HG02642 (cell line): ENCODE measurements at regions not wholly inside any gene's neighbourhood (a gene's known extent, or its start where the extent isn't known, plus 50 kb on each side); places are given as distances from the start of the nearest gene placed in this dataset.
"Not testable (repeated sequence)": the region's sequence is repeated elsewhere in the genome, so short reads cannot be mapped to it uniquely, and the experiment has no call there.

Experiments used
- ATAC-seq: cut with Tn5 transposase; IDR thresholded peaks from one replicate; pipeline ENCODE4 v1.9.1; 2021; ENCODE audit warnings: mild to moderate bottlenecking; ENCODE audit not compliant: unreplicated experiment, poor library complexity

- ATAC-seq, result no peak
Measured at GRCh38 chr2:43005975-43006833, 213.8 kb upstream of the HAAO start.

- no peak for ATAC-seq
Measured at GRCh38 chr2:43005245-43005974, 213.0 kb upstream of the HAAO start.

GRCh38 chr2:43004879-43005244 lies 212.5 kb upstream of the HAAO start:
- ATAC-seq, result no peak

DNA sequence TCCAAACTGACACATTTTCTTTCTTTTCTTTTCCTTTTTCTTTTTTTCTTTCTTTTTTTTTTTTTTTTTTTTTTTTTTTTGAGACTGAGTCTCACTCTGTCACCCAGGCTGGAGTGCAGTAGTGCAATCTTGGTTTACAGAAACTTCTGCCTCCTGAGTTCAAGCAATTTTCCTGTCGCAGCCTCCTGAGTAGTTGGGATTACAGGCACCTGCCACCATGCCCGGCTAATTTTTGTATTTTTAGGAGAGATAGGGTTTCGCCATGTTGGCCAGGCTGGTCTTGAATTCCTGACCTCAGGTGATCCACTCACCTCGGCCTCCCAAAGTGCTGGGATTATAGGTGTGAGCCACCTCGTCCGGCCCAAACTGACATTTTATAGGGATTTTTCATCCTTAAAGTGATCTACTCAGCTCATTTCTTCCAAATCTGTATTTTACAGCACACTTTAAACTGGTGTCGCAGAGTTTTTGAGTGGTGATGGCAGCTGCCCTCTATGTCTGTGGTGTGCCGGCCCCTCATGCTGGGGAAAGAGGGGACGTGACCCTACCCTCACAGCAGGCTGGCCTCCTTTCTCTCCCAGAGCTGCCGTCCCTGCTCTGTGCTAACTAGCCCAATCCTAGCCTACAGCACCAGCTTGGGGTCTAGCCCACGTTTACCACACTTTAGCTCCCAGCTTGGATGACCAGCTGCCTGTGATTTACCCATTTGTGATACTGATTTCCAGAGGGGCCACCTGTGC lies 211.9 kb upstream of the HAAO start:
- ATAC-seq, result not testable (repeated sequence)

GRCh38 chr2:43003702-43004101 lies 211.3 kb upstream of the HAAO start:
- ATAC-seq, result no peak

DNA sequence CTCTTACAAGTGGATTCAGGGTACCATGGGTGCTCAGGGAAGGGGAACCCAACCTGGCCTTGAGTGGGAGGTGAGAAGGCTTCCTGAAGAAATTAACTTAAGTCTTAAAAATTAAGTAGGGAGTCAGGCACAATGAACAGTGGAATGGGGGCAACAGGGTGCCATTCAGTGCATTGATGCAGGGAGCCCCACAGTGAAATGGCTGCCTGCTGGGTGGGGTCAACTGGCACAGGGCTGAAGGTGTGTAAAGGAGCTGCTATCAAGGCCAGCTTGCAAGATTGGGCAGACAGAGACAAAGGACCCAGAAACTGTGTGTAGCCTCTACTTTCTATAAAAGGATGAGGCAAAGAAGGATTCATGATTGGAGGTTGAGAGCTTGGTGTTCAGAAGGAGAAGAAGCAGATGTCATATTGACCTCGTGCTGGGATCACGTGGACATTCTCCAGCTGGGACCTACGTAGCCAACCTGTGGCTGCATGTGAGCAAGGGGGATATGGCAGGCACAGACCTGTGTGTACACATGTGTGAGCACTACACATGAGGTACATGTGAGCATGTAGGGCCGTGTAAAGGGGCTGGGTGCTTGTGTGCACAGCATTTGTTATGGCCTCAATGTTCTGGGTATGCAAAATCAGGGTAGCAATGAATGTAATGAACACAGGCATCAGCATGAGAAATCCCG lies 209.5 kb upstream of the HAAO start:
- ATAC-seq, result no peak

- no peak for ATAC-seq
Measured at GRCh38 chr2:43001055-43001378, 208.6 kb upstream of the HAAO start.

DNA sequence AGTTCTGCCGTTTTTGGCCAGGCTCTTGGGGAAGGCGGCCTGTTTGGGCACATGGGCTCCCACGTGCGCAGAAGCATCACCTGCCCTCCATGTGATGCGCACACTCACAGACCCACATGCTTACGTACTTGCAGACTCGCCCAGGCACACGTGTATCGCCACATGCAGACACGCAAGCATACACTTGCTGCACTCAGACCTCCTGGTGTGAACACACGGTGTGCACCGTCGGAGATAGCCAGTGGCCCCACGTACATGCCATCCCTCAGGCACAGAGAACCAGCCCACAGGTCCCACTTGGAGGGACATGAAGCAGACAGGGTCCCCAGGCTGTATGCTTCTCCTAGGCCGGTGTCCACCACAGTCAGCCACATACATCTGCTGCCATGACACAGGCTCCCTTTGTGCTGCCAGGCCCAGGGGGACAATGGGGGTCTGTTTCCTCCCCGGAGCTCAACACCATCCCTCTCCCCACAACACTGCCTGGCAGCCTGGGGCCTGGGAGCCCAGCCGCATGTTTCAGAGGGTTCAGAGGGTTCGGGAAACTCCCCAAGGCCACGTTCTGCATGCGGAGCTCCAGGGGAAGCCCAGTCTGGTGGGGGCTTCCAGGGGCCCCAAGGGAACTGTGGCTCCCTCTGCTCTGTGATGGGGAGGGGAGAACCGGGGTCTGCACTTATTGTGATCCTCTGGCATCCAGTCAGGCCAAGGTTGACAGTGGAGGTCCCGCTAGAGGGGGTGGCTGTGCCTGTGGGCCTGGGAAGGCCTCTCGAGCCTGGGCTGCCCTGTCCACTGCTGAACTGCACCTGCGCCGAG lies 208.1 kb upstream of the HAAO start:
- peak; percentile 61 for ATAC-seq

DNA sequence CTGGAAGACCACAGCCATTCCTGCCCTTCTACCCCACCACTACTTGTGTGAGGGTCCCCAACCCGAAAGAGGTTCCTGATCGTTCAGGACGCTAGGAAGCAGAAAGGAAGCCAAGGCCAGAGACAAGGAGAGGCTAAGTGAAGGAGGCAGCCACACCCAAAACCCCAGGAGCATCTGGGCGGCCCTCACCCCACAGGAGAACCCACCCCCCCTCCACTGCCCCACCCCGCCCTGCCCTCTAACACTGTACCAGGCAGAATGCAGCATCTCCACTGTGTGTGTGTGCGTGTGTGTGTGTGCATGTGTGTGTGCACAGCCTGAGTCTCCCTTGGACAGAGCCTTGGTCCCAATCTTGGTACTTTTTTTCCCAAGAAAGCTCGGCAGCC lies 207.5 kb upstream of the HAAO start:
- ATAC-seq, result no peak

DNA sequence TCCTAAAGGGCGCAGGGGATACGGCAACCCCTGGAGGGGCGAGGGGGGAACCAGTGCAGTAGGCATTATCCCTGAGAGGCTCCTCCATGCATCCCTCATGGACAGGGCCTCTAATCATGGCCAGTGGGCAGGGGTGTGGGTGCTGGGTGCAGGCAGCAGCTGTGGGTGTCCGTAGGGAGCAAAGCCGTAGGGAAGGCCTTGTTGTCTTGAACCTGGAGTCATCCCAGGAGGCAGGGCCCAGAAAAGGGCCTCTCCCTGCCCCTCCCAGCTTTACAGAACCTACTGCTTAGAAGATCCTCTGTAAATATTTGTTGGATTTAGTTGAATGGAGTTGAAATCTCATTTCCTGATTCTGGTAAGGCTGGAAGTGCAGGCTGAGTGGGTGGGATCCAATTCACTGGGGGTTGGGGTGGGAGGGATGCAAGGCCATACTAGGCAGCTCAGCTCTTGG lies 207.0 kb upstream of the HAAO start:
- ATAC-seq, result no peak

DNA sequence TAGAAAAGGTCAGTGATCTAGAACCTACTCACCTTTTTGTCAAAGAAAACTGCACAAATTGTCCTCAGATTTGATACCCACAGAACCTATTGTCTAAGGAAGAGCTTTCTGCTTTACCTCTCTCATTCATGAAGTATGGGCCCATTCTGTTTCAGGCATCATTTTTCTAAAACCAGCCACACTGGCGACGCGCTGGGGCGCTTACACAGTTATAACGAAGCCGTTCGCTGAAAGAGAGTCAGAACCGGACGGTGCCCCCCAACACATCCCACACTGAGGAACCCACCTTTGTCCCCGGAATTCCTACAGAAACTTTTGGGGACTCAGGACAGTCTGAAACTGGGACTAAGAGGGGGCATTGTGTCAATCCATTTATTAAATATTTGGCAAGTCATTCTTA lies 206.3 kb upstream of the HAAO start:
- no peak for ATAC-seq

GRCh38 chr2:42996528-42996927 lies 204.1 kb upstream of the HAAO start:
- no peak for ATAC-seq

DNA sequence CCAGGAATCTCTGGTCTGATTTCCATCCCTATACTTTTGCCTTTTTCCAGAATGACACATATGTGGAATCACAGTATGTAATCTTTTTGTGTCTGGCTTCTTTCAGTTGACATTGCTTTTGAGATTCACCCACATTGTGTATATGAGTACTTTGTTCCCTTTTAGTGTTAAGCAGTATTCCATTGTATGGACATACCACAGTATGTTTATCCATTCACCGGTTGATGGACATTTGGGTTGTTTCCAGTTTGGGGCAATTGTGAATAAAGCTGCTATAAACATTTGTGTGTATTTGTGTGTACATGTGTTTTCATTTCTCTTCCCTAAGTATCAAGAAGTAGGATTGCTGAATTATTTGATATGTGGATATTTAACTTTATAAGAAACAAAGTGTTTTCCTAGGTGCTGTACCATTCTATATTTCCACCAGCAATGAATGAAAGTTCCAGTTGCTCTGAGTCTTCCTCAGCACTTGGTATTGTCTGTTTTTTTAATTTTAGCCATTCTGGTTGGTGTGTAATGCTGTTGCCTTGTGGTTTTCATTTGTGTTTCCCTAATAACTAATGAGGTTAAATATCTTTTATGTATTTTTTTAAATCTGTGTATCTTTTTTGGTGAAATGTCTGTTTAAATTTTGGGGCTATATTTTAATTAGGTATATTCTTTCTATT lies 203.5 kb upstream of the HAAO start:
- no peak for ATAC-seq

DNA sequence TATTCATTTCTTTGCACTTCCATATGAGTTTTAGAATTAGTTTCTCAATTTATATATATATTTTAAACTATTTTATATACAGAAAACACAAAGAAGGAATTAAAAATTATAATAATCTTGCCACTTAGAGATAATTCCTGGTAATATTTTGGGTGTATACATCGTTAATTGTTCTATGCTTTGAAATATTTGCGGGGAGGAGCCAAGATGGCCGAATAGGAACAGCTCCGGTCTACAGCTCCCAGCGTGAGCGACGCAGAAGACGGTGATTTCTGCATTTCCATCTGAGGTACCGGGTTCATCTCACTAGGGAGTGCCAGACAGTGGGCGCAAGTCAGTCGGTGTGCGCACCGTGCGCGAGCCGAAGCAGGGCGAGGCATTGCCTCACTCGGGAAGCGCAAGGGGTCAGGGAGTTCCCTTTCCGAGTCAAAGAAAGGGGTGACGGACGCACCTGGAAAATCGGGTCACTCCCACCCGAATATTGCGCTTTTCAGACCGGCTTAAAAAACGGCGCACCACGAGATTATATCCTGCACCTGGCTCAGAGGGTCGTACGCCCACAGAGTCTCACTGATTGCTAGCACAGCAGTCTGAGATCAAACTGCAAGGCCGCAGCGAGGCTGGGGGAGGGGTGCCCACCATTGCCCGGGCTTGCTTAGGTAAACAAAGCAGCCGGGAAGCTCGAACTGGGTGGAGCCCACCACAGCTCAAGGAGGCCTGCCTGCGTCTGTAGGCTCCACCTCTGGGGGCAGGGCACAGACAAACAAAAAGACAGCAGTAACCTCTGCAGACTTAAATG lies 197.1 kb upstream of the HAAO start:
- not testable (repeated sequence) for ATAC-seq

DNA sequence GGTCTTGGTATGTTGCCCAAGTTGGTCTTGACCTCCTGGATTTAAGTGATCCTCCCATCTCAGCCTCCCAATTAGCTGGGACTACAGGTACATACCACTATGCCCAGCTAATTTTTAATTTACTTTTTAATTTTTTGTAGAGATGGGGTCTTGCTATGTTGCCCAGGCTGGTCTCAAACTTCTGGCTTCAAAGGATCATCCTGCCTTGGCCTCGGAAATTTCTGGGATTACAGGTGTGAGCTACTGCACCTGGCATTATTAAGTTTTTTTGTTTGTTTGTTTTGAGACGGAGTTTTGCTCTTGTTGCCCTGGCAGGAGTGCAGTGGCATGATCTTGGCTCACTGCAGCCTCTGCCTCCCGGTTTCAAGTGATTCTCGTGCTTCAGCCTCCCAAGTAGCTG lies 195.7 kb upstream of the HAAO start:
- ATAC-seq, result not testable (repeated sequence)

- no peak for ATAC-seq
Measured at GRCh38 chr2:42987112-42987922, 194.9 kb upstream of the HAAO start.

DNA sequence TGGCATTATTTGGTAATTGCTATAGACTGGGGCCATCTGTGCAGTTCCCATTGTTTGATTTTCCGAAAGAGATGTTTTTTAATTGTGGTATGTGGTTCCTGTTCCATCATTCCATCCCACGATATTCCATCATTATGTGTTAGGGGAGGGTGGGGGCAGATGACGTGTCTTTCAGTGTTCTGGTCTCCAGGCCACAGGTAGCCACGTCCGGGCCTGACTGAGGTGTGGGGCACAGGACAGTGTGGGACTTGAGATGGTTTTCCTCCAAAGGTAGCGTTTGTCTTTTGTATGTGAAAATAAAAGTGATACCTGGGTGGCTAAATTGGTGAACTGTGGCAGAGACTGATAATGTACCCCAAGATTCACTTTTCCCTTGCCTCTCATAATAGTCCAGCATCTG lies 192.2 kb upstream of the HAAO start:
- ATAC-seq, result no peak

DNA sequence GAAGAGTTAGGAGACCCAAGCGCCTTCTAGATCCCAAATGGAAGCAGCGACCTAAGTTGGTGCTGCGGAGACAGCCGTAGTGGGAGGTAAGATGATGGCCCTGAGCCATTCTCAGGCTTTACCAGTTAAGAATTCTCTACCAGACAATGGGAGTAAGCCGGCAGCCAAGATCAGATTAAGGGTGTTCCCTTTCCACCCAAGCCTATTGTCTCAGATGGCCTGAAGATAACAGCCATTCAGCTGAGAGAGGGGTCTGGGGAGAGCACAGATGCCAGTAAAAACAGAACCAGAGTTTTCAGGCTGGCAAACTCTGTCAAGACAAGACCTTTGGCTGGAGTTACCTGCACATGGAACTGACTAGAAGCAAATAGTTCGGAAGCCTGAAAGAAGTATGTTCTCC lies 191.7 kb upstream of the HAAO start:
- no peak for ATAC-seq
